ENCODE measurements at regions not wholly inside any gene's neighbourhood (a gene's known extent, or its start where the extent isn't known, plus 50 kb on each side); places are given as distances from the start of the nearest gene placed in this dataset.

GRCh38 chr2:17311771-17312511 lies 206.3 kb downstream of the RAD51AP2 start:
- ChIA-PET CTCF (interaction anchor here (1.1 to 7.8 kb wide), 8 partner anchors 9 to 540 kb away, joined by 3 to 311 read pairs (median 8); no protein-coding TSS in a partner anchor), POLR2A (no interaction called here)
- Histone ChIP-seq H3K4me3 (ENCODE audit: low read depth in 2 of 2, low read length in 1 of 2) (no peak overlapping the region), H3K27ac (ENCODE audit: low read depth in 2 of 2, low read length in 1 of 2) (no peak overlapping the region), H3K9ac (no peak overlapping the region), H3K27me3 (ENCODE audit: insufficient read depth) (no peaks in the 10 kb centered on the region), H3F3A (replicated peaks; ENCODE audit: insufficient read depth) (no peaks in the 10 kb centered on the region), H4K20me1 (ENCODE audit: insufficient read depth) (no peaks in the 10 kb centered on the region), H2AFZ (ENCODE audit: low read depth) (no peak overlapping the region), H3K4me1 (ENCODE audit: control insufficient read depth in 1 of 2, insufficient read depth in 2 of 2, low read depth in 1 of 2, low read length in 1 of 2) (peaks cover 0 to 6% of the 10 kb centered on the region in 2 experiments; a peak in 2 of 4 replicates), H3K9me3 (no peaks in the 10 kb centered on the region), H3K36me3 (replicated peaks in 1 of 2; ENCODE audit: control insufficient read depth in 1 of 2, insufficient read depth in 2 of 2, low read length in 1 of 2) (no peaks in the 10 kb centered on the region), H3K79me2 (ENCODE audit: insufficient read depth) (no peaks in the 10 kb centered on the region), H3K9me2 (no peaks in the 10 kb centered on the region), H3K4me2 (no peak overlapping the region)
- no peak for DNase-seq
- TF ChIP-seq FOXJ3 (CRISPR knock-in tag; IDR thresholded peaks at IDR 0.05) (no peak), USF1 (IDR thresholded peaks at IDR 0.05; ENCODE audit: borderline replicate concordance, low read depth) (no peak), ELF1 (IDR thresholded peaks at IDR 0.05) (no peak), MAX (IDR thresholded peaks at IDR 0.05; ENCODE audit: low read depth) (no peak), GATA2 (CRISPR knock-in tag; IDR thresholded peaks at IDR 0.05) (no peak), TAF1 (IDR thresholded peaks at IDR 0.05; ENCODE audit: borderline replicate concordance, low read depth, low read length) (no peak)
- 72% methylated on average over 1 of the region's 1 CpG for WGBS (ENCODE audit: low lambda C conversion rate)

GRCh38 chr2:17311106-17311619 lies 207.1 kb downstream of the RAD51AP2 start:
- WGBS (ENCODE audit: low lambda C conversion rate) = 69% methylated on average over 2 of the region's 2 CpGs
- H3K9me2 ChIP-seq = no peaks in the 10 kb centered on the region
- CTCF ChIA-PET = interaction anchor here (0.8 to 7.8 kb wide), 17 partner anchors 10 to 552 kb away, joined by 3 to 311 read pairs (median 6); no protein-coding TSS in a partner anchor

More at GRCh38 chr2:17311106-17311619, 207.1 kb downstream of the RAD51AP2 start:
- no peak for DNase-seq
- Histone ChIP-seq H3F3A (replicated peaks; ENCODE audit: insufficient read depth) (no peaks in the 10 kb centered on the region), H3K27me3 (ENCODE audit: insufficient read depth) (no peaks in the 10 kb centered on the region), H3K9me3 (no peaks in the 10 kb centered on the region), H3K4me2 (no peak overlapping the region), H3K4me3 (ENCODE audit: low read depth in 2 of 2, low read length in 1 of 2) (no peak overlapping the region), H3K9ac (no peak overlapping the region), H2AFZ (ENCODE audit: low read depth) (no peak overlapping the region), H3K4me1 (ENCODE audit: control insufficient read depth in 1 of 2, insufficient read depth in 2 of 2, low read depth in 1 of 2, low read length in 1 of 2) (peaks cover 0 to 6% of the 10 kb centered on the region in 2 experiments; a peak in 2 of 4 replicates), H3K36me3 (replicated peaks in 1 of 2; ENCODE audit: control insufficient read depth in 1 of 2, insufficient read depth in 2 of 2, low read length in 1 of 2) (no peaks in the 10 kb centered on the region), H3K79me2 (ENCODE audit: insufficient read depth) (no peaks in the 10 kb centered on the region), H4K20me1 (ENCODE audit: insufficient read depth) (no peaks in the 10 kb centered on the region), H3K27ac (ENCODE audit: low read depth in 2 of 2, low read length in 1 of 2) (no peak overlapping the region)
- no peak for TF ChIP-seq TCF12 (IDR thresholded peaks at IDR 0.05)
- no peak for TF ChIP-seq TEAD4 (IDR thresholded peaks at IDR 0.05; ENCODE audit: borderline replicate concordance, insufficient read depth)
- no peak for TF ChIP-seq MEF2A (IDR thresholded peaks at IDR 0.05; ENCODE audit: borderline replicate concordance, low read depth)
- no peak for TF ChIP-seq REST (IDR thresholded peaks at IDR 0.05; ENCODE audit: low read depth, low read length)
- POLR2A ChIA-PET = no interaction called here
